SK-N-SH (cell line): ENCODE measurements at regions not wholly inside any gene's neighbourhood (a gene's known extent, or its start where the extent isn't known, plus 50 kb on each side); places are given as distances from the start of the nearest gene placed in this dataset.
A peak's percentile ranks its signal among the peaks of the same experiment; 100 is the strongest.

Experiments used
- CTCF ChIA-PET: fragments of 300-600, 350-600 bp; formaldehyde crosslinking; extraction: SDS; loops from one replicate; lab custom pipeline; 2021; lab: Yijun Ruan, JAX
- POLR2A ChIA-PET: fragments of 350-600 bp; sonication (Branson Sonifier 250); formaldehyde crosslinking; extraction: SDS; loops from one replicate; lab custom pipeline; 2020; ENCODE audit warnings: antibody characterized with exemption, inconsistent platforms; lab: Yijun Ruan, JAX
- DNase-seq: peaks from one replicate; pipeline ENCODE4 v3.0.0; 2012
- H2AFZ ChIP-seq: fragments of 200-600 bp; sonication (generic); 2 replicates; pipeline ENCODE4 v1.8.1; 2016; ENCODE audit warnings: antibody characterized with exemption, mild to moderate bottlenecking, low read depth
- H3F3A ChIP-seq: fragments of 200-600 bp; sonication (generic); replicated peaks from 2 replicates; pipeline ENCODE3; 2016; ENCODE audit warnings: antibody characterized with exemption, mild to moderate bottlenecking; ENCODE audit not compliant: insufficient read depth
- H3K27ac ChIP-seq, 2 experiments: fragments of 200-500 bp in 1 of 2; fragments of 200-600 bp in 1 of 2; sonication (Bioruptor generic) in 1 of 2; sonication (generic), shearing (Covaris generic) in 1 of 2; 2 replicates each; pipeline versions ENCODE4 v1.5.1 to v1.6.1; 2014 to 2016; ENCODE audit warnings: low read depth in 2 of 2, inconsistent platforms in 1 of 2, low read length in 1 of 2, mild to moderate bottlenecking in 1 of 2, mixed read lengths in 1 of 2
- H3K27me3 ChIP-seq: fragments of 200-600 bp; sonication (generic), shearing (Covaris generic); 2 replicates; pipeline ENCODE4 v1.6.1; 2016; ENCODE audit warnings: mixed run types; ENCODE audit not compliant: insufficient read depth
- H3K36me3 ChIP-seq, 2 experiments: fragments of 200-500 bp in 1 of 2; fragments of 200-600 bp in 1 of 2; sonication (Bioruptor generic) in 1 of 2; sonication (generic) in 1 of 2; replicated peaks in 1 of 2; 2 replicates each; pipeline versions ENCODE3 to v1.5.1; 2014 to 2016; ENCODE audit warnings: low read length in 1 of 2, mild to moderate bottlenecking in 1 of 2; ENCODE audit not compliant: insufficient read depth in 2 of 2, control insufficient read depth in 1 of 2
- H3K4me1 ChIP-seq, 2 experiments: fragments of 200-500 bp in 1 of 2; fragments of 200-600 bp in 1 of 2; sonication (Bioruptor generic) in 1 of 2; sonication (generic), shearing (Covaris generic) in 1 of 2; 2 replicates each; pipeline versions ENCODE4 v1.5.1 to v1.6.1; 2014 to 2016; ENCODE audit warnings: low read depth in 1 of 2, low read length in 1 of 2, mixed run types in 1 of 2; ENCODE audit not compliant: insufficient read depth in 2 of 2, control insufficient read depth in 1 of 2
- H3K4me2 ChIP-seq: fragments of 200-600 bp; sonication (generic), shearing (Covaris generic); 2 replicates; pipeline ENCODE4 v1.6.1; 2017; ENCODE audit warnings: mixed run types
- H3K4me3 ChIP-seq, 2 experiments: fragments of 200-500 bp in 1 of 2; fragments of 200-600 bp in 1 of 2; sonication (Bioruptor generic) in 1 of 2; sonication (generic), shearing (Covaris generic) in 1 of 2; 2 replicates each; pipeline versions ENCODE4 v1.5.1 to v1.8.1; 2014 to 2016; ENCODE audit warnings: low read depth in 2 of 2, inconsistent platforms in 1 of 2, low read length in 1 of 2, mild to moderate bottlenecking in 1 of 2, mixed read lengths in 1 of 2, moderate library complexity in 1 of 2
- H3K79me2 ChIP-seq: fragments of 200-600 bp; sonication (generic); 2 replicates; pipeline ENCODE4 v1.8.1; 2017; ENCODE audit warnings: mild to moderate bottlenecking; ENCODE audit not compliant: insufficient read depth
- H3K9ac ChIP-seq: fragments of 200-600 bp; sonication (generic); 2 replicates; pipeline ENCODE4 v1.6.1; 2017; ENCODE audit warnings: mixed run types
- H3K9me2 ChIP-seq: fragments of 200-600 bp; sonication (generic); 2 replicates; pipeline ENCODE4 v1.6.1; 2017; ENCODE audit warnings: mixed run types
- H3K9me3 ChIP-seq: fragments of 200-600 bp; sonication (generic); 2 replicates; pipeline ENCODE4 v1.6.1; 2017; ENCODE audit warnings: mixed run types, mild to moderate bottlenecking, moderate library complexity
- H4K20me1 ChIP-seq: fragments of 200-600 bp; sonication (generic); 2 replicates; pipeline ENCODE4 v1.6.1; 2017; ENCODE audit warnings: mild to moderate bottlenecking, mixed run types; ENCODE audit not compliant: insufficient read depth
- CHD2 ChIP-seq: fragments of 150-350 bp; IDR thresholded peaks from 2 replicates; pipeline ENCODE4 v1.6.1; 2018; ENCODE audit warnings: low read length; ENCODE audit not compliant: partially characterized antibody
- EP300 ChIP-seq, 2 experiments: IDR thresholded peaks; 2 replicates each; pipeline versions ENCODE4 v1.4.0 to v1.6.1; 2012; ENCODE audit warnings: borderline replicate concordance in 1 of 2, low read depth in 1 of 2, low read length in 1 of 2
- FOSL2 ChIP-seq: IDR thresholded peaks from 2 replicates; pipeline ENCODE4 v1.4.0; 2012; ENCODE audit warnings: low read depth, mild to moderate bottlenecking, moderate library complexity, borderline replicate concordance
- FOXJ3 ChIP-seq: sonication (generic); formaldehyde crosslinking; IDR thresholded peaks from 2 replicates; pipeline ENCODE4 v1.5.1; 2020; ENCODE audit warnings: mild to moderate bottlenecking, missing genetic modification reagents
- GABPA ChIP-seq: IDR thresholded peaks from 2 replicates; pipeline ENCODE4 v1.4.0; 2012; ENCODE audit warnings: low read depth, mild to moderate bottlenecking
- GATA2 ChIP-seq: sonication (generic); formaldehyde crosslinking; IDR thresholded peaks from 2 replicates; pipeline ENCODE4 v1.5.0; 2020; ENCODE audit warnings: mild to moderate bottlenecking, missing genetic modification reagents
- MEF2A ChIP-seq: IDR thresholded peaks from 2 replicates; pipeline ENCODE4 v1.4.0; 2012; ENCODE audit warnings: low read depth, borderline replicate concordance
- MXI1 ChIP-seq: IDR thresholded peaks from 2 replicates; pipeline ENCODE4 v1.6.1; 2012; ENCODE audit warnings: mild to moderate bottlenecking, low read depth, low read length, improper control_type of control experiment
- NFIC ChIP-seq: IDR thresholded peaks from 2 replicates; pipeline ENCODE4 v1.4.0; 2012; ENCODE audit warnings: borderline replicate concordance
- NRF1 ChIP-seq: IDR thresholded peaks from 2 replicates; pipeline ENCODE4 v1.6.1; 2012; ENCODE audit warnings: low read depth, mild to moderate bottlenecking, low read length
- POLR2AphosphoS5 ChIP-seq: IDR thresholded peaks from 2 replicates; pipeline ENCODE4 v1.6.1; 2012; ENCODE audit warnings: low read depth, low read length
- RAD21 ChIP-seq: IDR thresholded peaks from 2 replicates; pipeline ENCODE4 v1.6.1; 2012; ENCODE audit warnings: mild to moderate bottlenecking, low read length
- RFX5 ChIP-seq: IDR thresholded peaks from 2 replicates; pipeline ENCODE4 v1.6.1; 2012; ENCODE audit warnings: mild to moderate bottlenecking, improper control_type of control experiment, low read length
- TAF1 ChIP-seq: IDR thresholded peaks from 2 replicates; pipeline ENCODE4 v1.6.1; 2012; ENCODE audit warnings: low read depth, mild to moderate bottlenecking, low read length, moderate library complexity, borderline replicate concordance
- YY1 ChIP-seq: IDR thresholded peaks from 2 replicates; pipeline ENCODE4 v1.4.0; 2012; ENCODE audit warnings: low read depth, mild to moderate bottlenecking
- WGBS: methylation state at CpG from one replicate; pipeline ENCODE4 v1.1.6; 2017; ENCODE audit warnings: low lambda C conversion rate; 5-methylcytosine and 5-hydroxymethylcytosine counted together
- TF ChIP-seq, protein P1 (sequence below): fragments of 150-350 bp; IDR thresholded peaks from 2 replicates; pipeline ENCODE4 v1.6.1; 2016; ENCODE audit warnings: mild to moderate bottlenecking, low read depth, low read length
- TF ChIP-seq, protein P2 (sequence below): IDR thresholded peaks from 2 replicates; pipeline ENCODE4 v1.4.0; 2012; ENCODE audit warnings: low read depth, borderline replicate concordance
- TF ChIP-seq, protein P3 (sequence below): IDR thresholded peaks from 2 replicates; pipeline ENCODE4; 2012
- TF ChIP-seq, protein P4 (sequence below): IDR thresholded peaks from 2 replicates; pipeline ENCODE4 v1.4.0; 2012; ENCODE audit warnings: low read depth, borderline replicate concordance
- TF ChIP-seq, protein P5 (sequence below): fragments of 200-600 bp; sonication (generic); IDR thresholded peaks from 2 replicates; pipeline ENCODE4 v1.6.1; 2017; ENCODE audit warnings: antibody characterized with exemption, mild to moderate bottlenecking, moderate library complexity
- TF ChIP-seq, protein P6 (sequence below): IDR thresholded peaks from 2 replicates; pipeline ENCODE4 v1.6.1; 2012; ENCODE audit warnings: mild to moderate bottlenecking, low read depth, low read length, moderate library complexity

- TF ChIP-seq, protein P1, sequence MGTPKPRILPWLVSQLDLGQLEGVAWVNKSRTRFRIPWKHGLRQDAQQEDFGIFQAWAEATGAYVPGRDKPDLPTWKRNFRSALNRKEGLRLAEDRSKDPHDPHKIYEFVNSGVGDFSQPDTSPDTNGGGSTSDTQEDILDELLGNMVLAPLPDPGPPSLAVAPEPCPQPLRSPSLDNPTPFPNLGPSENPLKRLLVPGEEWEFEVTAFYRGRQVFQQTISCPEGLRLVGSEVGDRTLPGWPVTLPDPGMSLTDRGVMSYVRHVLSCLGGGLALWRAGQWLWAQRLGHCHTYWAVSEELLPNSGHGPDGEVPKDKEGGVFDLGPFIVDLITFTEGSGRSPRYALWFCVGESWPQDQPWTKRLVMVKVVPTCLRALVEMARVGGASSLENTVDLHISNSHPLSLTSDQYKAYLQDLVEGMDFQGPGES = no peak
- no peak for TF ChIP-seq NRF1
- peak; percentile 66; the same call in 1 of the 2 replicates for TF ChIP-seq POLR2AphosphoS5
- TF ChIP-seq, protein P2, sequence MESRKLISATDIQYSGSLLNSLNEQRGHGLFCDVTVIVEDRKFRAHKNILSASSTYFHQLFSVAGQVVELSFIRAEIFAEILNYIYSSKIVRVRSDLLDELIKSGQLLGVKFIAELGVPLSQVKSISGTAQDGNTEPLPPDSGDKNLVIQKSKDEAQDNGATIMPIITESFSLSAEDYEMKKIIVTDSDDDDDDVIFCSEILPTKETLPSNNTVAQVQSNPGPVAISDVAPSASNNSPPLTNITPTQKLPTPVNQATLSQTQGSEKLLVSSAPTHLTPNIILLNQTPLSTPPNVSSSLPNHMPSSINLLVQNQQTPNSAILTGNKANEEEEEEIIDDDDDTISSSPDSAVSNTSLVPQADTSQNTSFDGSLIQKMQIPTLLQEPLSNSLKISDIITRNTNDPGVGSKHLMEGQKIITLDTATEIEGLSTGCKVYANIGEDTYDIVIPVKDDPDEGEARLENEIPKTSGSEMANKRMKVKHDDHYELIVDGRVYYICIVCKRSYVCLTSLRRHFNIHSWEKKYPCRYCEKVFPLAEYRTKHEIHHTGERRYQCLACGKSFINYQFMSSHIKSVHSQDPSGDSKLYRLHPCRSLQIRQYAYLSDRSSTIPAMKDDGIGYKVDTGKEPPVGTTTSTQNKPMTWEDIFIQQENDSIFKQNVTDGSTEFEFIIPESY = peak; percentile 79
- TF ChIP-seq, protein P3, sequence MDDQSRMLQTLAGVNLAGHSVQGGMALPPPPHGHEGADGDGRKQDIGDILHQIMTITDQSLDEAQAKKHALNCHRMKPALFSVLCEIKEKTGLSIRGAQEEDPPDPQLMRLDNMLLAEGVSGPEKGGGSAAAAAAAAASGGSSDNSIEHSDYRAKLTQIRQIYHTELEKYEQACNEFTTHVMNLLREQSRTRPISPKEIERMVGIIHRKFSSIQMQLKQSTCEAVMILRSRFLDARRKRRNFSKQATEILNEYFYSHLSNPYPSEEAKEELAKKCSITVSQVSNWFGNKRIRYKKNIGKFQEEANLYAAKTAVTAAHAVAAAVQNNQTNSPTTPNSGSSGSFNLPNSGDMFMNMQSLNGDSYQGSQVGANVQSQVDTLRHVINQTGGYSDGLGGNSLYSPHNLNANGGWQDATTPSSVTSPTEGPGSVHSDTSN = peak; percentile 88
- no peak for TF ChIP-seq GABPA
Measured at GRCh38 chr7:85489498-85489897, 302.6 kb upstream of the SEMA3D start (continued).

- ChIA-PET CTCF (no interaction called here), POLR2A (no interaction called here)
- Histone ChIP-seq H3K27me3 (no peaks in the 10 kb centered on the region), H3K27ac (no peak overlapping the region), H3K4me3 (no peak overlapping the region), H3K79me2 (no peaks in the 10 kb centered on the region), H3K4me2 (no peak overlapping the region), H3F3A (peaks cover 22% of the 10 kb centered on the region), H4K20me1 (no peaks in the 10 kb centered on the region), H2AFZ (no peak overlapping the region), H3K9me3 (peaks cover 4% of the 10 kb centered on the region; the same call in 1 of the 2 replicates), H3K36me3 (no peaks in the 10 kb centered on the region), H3K9me2 (no peaks in the 10 kb centered on the region), H3K9ac (no peak overlapping the region), H3K4me1 (peaks cover 3 to 13% of the 10 kb centered on the region in 2 experiments; a peak in 2 of 4 replicates)
- 91% methylated on average over 1 of the region's 1 CpG for WGBS
- DNase-seq = no peak
- TF ChIP-seq GATA2 (no peak), RFX5 (no peak), MEF2A (no peak), GABPA (no peak), EP300 (IDR thresholded peaks at IDR 0.05; ENCODE audit: borderline replicate concordance in 1 of 2, low read depth in 1 of 2, low read length in 1 of 2) (no peak), NFIC (no peak), TAF1 (no peak), YY1 (no peak), FOSL2 (no peak), RAD21 (no peak), FOXJ3 (CRISPR knock-in tag) (no peak), NRF1 (no peak), CHD2 (no peak), MXI1 (no peak)
- TF ChIP-seq, protein P4, sequence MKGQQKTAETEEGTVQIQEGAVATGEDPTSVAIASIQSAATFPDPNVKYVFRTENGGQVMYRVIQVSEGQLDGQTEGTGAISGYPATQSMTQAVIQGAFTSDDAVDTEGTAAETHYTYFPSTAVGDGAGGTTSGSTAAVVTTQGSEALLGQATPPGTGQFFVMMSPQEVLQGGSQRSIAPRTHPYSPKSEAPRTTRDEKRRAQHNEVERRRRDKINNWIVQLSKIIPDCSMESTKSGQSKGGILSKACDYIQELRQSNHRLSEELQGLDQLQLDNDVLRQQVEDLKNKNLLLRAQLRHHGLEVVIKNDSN = no peak
- TF ChIP-seq, protein P5, sequence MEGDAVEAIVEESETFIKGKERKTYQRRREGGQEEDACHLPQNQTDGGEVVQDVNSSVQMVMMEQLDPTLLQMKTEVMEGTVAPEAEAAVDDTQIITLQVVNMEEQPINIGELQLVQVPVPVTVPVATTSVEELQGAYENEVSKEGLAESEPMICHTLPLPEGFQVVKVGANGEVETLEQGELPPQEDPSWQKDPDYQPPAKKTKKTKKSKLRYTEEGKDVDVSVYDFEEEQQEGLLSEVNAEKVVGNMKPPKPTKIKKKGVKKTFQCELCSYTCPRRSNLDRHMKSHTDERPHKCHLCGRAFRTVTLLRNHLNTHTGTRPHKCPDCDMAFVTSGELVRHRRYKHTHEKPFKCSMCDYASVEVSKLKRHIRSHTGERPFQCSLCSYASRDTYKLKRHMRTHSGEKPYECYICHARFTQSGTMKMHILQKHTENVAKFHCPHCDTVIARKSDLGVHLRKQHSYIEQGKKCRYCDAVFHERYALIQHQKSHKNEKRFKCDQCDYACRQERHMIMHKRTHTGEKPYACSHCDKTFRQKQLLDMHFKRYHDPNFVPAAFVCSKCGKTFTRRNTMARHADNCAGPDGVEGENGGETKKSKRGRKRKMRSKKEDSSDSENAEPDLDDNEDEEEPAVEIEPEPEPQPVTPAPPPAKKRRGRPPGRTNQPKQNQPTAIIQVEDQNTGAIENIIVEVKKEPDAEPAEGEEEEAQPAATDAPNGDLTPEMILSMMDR = no peak
- TF ChIP-seq, protein P6, sequence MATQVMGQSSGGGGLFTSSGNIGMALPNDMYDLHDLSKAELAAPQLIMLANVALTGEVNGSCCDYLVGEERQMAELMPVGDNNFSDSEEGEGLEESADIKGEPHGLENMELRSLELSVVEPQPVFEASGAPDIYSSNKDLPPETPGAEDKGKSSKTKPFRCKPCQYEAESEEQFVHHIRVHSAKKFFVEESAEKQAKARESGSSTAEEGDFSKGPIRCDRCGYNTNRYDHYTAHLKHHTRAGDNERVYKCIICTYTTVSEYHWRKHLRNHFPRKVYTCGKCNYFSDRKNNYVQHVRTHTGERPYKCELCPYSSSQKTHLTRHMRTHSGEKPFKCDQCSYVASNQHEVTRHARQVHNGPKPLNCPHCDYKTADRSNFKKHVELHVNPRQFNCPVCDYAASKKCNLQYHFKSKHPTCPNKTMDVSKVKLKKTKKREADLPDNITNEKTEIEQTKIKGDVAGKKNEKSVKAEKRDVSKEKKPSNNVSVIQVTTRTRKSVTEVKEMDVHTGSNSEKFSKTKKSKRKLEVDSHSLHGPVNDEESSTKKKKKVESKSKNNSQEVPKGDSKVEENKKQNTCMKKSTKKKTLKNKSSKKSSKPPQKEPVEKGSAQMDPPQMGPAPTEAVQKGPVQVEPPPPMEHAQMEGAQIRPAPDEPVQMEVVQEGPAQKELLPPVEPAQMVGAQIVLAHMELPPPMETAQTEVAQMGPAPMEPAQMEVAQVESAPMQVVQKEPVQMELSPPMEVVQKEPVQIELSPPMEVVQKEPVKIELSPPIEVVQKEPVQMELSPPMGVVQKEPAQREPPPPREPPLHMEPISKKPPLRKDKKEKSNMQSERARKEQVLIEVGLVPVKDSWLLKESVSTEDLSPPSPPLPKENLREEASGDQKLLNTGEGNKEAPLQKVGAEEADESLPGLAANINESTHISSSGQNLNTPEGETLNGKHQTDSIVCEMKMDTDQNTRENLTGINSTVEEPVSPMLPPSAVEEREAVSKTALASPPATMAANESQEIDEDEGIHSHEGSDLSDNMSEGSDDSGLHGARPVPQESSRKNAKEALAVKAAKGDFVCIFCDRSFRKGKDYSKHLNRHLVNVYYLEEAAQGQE = no peak
Measured at GRCh38 chr7:85488406-85488805, 301.6 kb upstream of the SEMA3D start.
